ENCODE measurements at regions not wholly inside any gene's neighbourhood (a gene's known extent, or its start where the extent isn't known, plus 50 kb on each side); places are given as distances from the start of the nearest gene placed in this dataset.

DNA sequence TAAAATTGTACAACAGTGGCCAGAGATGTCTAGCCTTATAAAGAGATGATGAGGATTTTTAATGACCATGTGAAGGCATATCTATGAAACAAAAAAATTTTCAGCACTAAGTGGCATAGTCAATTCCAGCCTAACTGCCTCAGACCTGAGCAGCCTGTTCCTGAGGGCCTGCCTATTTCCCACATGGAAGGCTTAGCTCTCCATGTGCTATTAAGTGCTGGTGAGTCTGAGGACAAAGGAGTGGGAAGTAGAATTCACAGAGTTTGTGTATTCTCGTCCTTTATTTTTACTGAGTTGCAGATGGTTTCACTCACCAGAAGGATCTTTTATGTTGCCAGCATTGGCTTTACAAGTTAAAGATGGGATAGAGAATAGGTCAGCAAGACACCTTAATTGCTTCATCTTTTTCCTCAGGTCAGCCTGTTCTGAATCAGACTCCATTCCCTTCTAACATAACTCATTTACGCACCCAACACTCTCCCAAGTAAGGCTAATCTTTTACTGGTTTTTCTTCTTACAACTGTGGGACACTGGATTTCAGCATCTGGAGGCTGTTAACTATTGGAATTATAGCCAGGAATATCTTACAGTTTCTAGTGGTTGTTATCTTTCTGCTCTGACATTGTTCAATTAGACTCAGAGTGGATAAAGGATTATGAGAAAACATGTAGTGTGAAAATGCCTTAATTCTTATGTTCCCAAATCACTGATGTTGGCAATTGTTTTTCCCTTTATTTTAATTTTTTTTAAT, 76.8 kb downstream of the ISOC1 start:
- TF ChIP-seq, protein P1, sequence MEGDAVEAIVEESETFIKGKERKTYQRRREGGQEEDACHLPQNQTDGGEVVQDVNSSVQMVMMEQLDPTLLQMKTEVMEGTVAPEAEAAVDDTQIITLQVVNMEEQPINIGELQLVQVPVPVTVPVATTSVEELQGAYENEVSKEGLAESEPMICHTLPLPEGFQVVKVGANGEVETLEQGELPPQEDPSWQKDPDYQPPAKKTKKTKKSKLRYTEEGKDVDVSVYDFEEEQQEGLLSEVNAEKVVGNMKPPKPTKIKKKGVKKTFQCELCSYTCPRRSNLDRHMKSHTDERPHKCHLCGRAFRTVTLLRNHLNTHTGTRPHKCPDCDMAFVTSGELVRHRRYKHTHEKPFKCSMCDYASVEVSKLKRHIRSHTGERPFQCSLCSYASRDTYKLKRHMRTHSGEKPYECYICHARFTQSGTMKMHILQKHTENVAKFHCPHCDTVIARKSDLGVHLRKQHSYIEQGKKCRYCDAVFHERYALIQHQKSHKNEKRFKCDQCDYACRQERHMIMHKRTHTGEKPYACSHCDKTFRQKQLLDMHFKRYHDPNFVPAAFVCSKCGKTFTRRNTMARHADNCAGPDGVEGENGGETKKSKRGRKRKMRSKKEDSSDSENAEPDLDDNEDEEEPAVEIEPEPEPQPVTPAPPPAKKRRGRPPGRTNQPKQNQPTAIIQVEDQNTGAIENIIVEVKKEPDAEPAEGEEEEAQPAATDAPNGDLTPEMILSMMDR (IDR thresholded peaks at IDR 0.05; ENCODE audit: poor library complexity) = no peak
- TF ChIP-seq EZH2 (IDR thresholded peaks at IDR 0.05; ENCODE audit: borderline replicate concordance) (no peak), EZH2phosphoT487 (IDR thresholded peaks at IDR 0.05; ENCODE audit: low read depth, severe bottlenecking, unreplicated experiment) (no peak)

Measured in hepatocyte (in vitro differentiated cells).